ENCODE measurements at regions not wholly inside any gene's neighbourhood (a gene's known extent, or its start where the extent isn't known, plus 50 kb on each side); places are given as distances from the start of the nearest gene placed in this dataset.
A peak's percentile ranks its signal among the peaks of the same experiment; 100 is the strongest.

DNA sequence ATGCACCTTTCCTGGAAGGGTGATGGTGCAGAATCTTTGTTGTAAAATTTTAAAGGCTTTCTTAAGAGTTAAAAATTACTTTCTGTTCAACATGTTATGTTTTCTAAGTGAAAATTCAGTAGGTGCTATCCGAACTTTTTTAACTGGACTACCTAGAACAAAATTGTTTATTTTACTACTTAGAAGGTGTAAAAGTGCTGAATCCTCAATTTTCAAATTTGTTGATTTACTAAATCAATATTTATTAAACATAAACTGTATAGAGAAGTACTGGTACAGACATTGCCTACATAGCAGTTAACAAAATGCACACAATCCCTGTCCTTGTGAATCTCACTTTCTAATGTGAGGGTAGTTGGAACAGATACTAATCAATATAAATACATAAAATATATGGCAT, 277.5 kb downstream of the CTH start (continued):
- TF ChIP-seq, protein P1, sequence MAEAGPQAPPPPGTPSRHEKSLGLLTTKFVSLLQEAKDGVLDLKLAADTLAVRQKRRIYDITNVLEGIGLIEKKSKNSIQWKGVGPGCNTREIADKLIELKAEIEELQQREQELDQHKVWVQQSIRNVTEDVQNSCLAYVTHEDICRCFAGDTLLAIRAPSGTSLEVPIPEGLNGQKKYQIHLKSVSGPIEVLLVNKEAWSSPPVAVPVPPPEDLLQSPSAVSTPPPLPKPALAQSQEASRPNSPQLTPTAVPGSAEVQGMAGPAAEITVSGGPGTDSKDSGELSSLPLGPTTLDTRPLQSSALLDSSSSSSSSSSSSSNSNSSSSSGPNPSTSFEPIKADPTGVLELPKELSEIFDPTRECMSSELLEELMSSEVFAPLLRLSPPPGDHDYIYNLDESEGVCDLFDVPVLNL (CRISPR knock-in tag; IDR thresholded peaks at IDR 0.05; ENCODE audit: borderline replicate concordance, low read depth), result no peak
- TF ChIP-seq CTCF (IDR thresholded peaks at IDR 0.05) (no peak), GTF2I (CRISPR knock-in tag; conservative IDR thresholded peaks at IDR 0.05) (no peak)

- ChIA-PET POLR2A (no interaction called here), CTCF (interaction anchor here (0.9 to 1.8 kb wide), 2 partner anchors 21 to 260 kb away, joined by 3 to 5 read pairs; no protein-coding TSS in a partner anchor)
- TF ChIP-seq CBFB (CRISPR knock-in tag; IDR thresholded peaks at IDR 0.05; ENCODE audit: low read depth) (no peak), CTCF (IDR thresholded peaks at IDR 0.05) (no peak), JUN (CRISPR knock-in tag; IDR thresholded peaks at IDR 0.05) (no peak), ELF4 (CRISPR knock-in tag; IDR thresholded peaks at IDR 0.05; ENCODE audit: low read depth) (no peak), MAX (CRISPR knock-in tag; IDR thresholded peaks at IDR 0.05) (peak; percentile 59), GABPB1 (CRISPR knock-in tag; IDR thresholded peaks at IDR 0.05) (no peak), USF2 (CRISPR knock-in tag; IDR thresholded peaks at IDR 0.05) (no peak), ZNF232 (CRISPR knock-in tag; IDR thresholded peaks at IDR 0.05) (0 out of 2 replicates have a peak, but pooled peaks have one; percentile 26), MYBL2 (CRISPR knock-in tag; IDR thresholded peaks at IDR 0.05) (no peak; the same call in 1 of the 2 replicates), ZNF219 (CRISPR knock-in tag; IDR thresholded peaks at IDR 0.05; ENCODE audit: borderline replicate concordance) (no peak)
- TF ChIP-seq, protein P2, sequence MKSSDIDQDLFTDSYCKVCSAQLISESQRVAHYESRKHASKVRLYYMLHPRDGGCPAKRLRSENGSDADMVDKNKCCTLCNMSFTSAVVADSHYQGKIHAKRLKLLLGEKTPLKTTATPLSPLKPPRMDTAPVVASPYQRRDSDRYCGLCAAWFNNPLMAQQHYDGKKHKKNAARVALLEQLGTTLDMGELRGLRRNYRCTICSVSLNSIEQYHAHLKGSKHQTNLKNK (CRISPR knock-in tag; IDR thresholded peaks at IDR 0.05), result no peak
- Mint-ChIP-seq H3K27ac (peak overlapping the region; percentile 52; the same call in 1 of the 2 replicates), H3K9me3 (no peaks in the 10 kb centered on the region), H3K36me3 (no peaks in the 10 kb centered on the region), H3K4me3 (peak overlapping the region; percentile 80), H3K4me1 (peaks cover 11% of the 10 kb centered on the region), H3K27me3 (ENCODE audit: low read depth) (peaks cover 3% of the 10 kb centered on the region; the same call in 1 of the 2 replicates)
- peak; percentile 94 for ATAC-seq
- peak; percentile 54 for DNase-seq (ENCODE audit: low spot score)
Measured at GRCh38 chr1:70706381-70707037, 295.4 kb downstream of the CTH start.

DNA sequence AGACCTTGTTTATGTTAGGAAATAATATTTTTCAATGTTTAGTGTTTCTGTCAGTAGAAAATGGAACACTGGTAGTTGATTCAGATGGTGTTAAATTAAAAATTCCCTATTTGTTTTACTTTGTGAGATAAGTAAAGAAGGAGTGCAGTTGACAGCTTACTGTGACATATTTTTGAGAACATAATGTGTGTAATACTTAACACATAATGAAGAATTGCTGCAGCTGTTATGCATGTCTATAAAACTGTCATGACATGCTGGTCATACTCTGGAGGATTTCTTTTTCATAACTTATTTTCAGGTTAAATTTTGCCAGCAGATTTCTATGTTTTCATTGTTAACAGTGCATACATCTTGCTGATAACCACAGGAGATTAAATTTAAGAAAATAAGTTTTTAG, 296.1 kb downstream of the CTH start:
- Mint-ChIP-seq H3K9me3 (no peaks in the 10 kb centered on the region), H3K36me3 (no peaks in the 10 kb centered on the region), H3K27ac (no peak overlapping the region), H3K27me3 (ENCODE audit: low read depth) (peaks cover 3% of the 10 kb centered on the region; the same call in 1 of the 2 replicates), H3K4me1 (peaks cover 11% of the 10 kb centered on the region), H3K4me3 (peak overlapping the region; percentile 80)
- ChIA-PET POLR2A (no interaction called here), CTCF (interaction anchor here (0.9 kb wide), 1 partner anchor 259 kb away, joined by 3 read pairs; no protein-coding TSS in a partner anchor)
- ATAC-seq (no peak), DNase-seq (ENCODE audit: low spot score) (no peak)
- TF ChIP-seq, protein P3, sequence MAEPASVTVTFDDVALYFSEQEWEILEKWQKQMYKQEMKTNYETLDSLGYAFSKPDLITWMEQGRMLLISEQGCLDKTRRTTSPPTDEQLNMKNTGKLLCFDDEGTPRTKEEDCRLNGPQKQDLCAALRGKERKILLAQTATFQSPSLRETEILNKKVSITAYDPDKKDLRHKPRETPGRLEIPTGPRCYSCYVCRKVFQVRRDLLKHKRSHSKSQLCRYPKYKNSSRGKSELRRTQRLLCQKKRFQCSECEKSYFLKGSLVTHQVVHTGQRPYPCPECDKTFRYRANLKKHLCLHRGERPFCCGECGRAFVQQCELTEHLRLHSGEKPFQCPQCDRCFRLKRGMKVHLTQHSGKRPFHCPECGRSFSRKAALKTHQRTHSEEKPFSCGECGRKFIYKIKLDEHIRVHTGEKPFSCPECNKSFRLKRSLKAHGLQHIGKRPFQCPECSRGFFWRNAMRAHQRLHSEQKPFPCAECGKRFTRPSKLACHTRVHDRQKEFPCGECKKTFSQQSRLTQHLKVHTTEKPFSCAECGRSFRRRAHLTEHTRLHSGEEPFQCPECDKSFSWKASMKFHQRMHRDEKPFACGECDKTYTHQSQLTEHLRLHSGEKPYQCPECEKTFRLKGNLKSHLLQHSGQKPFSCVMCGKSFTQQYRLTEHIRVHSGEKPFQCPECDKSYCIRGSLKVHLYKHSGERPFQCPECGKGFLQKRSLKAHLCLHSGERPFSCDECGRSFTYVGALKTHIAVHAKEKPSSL (CRISPR knock-in tag; conservative IDR thresholded peaks at IDR 0.05), result no peak
- TF ChIP-seq, protein P4, sequence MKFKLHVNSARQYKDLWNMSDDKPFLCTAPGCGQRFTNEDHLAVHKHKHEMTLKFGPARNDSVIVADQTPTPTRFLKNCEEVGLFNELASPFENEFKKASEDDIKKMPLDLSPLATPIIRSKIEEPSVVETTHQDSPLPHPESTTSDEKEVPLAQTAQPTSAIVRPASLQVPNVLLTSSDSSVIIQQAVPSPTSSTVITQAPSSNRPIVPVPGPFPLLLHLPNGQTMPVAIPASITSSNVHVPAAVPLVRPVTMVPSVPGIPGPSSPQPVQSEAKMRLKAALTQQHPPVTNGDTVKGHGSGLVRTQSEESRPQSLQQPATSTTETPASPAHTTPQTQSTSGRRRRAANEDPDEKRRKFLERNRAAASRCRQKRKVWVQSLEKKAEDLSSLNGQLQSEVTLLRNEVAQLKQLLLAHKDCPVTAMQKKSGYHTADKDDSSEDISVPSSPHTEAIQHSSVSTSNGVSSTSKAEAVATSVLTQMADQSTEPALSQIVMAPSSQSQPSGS (CRISPR knock-in tag; IDR thresholded peaks at IDR 0.05; ENCODE audit: borderline replicate concordance, low read depth), result no peak
- TF ChIP-seq FOXJ3 (CRISPR knock-in tag; IDR thresholded peaks at IDR 0.05; ENCODE audit: borderline replicate concordance) (no peak), NFE2L1 (CRISPR knock-in tag; IDR thresholded peaks at IDR 0.05) (no peak), GTF2I (CRISPR knock-in tag; conservative IDR thresholded peaks at IDR 0.05) (no peak), ZNF232 (CRISPR knock-in tag; IDR thresholded peaks at IDR 0.05) (no peak), MAX (CRISPR knock-in tag; IDR thresholded peaks at IDR 0.05) (no peak)
- TF ChIP-seq, protein P5, sequence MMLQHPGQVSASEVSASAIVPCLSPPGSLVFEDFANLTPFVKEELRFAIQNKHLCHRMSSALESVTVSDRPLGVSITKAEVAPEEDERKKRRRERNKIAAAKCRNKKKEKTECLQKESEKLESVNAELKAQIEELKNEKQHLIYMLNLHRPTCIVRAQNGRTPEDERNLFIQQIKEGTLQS (CRISPR knock-in tag; conservative IDR thresholded peaks at IDR 0.05), result no peak
- TF ChIP-seq, protein P6, sequence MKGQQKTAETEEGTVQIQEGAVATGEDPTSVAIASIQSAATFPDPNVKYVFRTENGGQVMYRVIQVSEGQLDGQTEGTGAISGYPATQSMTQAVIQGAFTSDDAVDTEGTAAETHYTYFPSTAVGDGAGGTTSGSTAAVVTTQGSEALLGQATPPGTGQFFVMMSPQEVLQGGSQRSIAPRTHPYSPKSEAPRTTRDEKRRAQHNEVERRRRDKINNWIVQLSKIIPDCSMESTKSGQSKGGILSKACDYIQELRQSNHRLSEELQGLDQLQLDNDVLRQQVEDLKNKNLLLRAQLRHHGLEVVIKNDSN (CRISPR knock-in tag; IDR thresholded peaks at IDR 0.05), result no peak

Data from WTC11 (cell line).